Hematopoietic multipotent progenitor cell treated with erythropoietin and hydrocortisone succinate and interleukin-3 and kit ligand, for 17 days (in vitro differentiated cells): ENCODE measurements at regions not wholly inside any gene's neighbourhood (a gene's known extent, or its start where the extent isn't known, plus 50 kb on each side); places are given as distances from the start of the nearest gene placed in this dataset.

ENCODE experiments used
- DNase-seq: peaks from one replicate; pipeline ENCODE4 v3.0.0-alpha.2; 2015; ENCODE audit warnings: low spot score

DNA sequence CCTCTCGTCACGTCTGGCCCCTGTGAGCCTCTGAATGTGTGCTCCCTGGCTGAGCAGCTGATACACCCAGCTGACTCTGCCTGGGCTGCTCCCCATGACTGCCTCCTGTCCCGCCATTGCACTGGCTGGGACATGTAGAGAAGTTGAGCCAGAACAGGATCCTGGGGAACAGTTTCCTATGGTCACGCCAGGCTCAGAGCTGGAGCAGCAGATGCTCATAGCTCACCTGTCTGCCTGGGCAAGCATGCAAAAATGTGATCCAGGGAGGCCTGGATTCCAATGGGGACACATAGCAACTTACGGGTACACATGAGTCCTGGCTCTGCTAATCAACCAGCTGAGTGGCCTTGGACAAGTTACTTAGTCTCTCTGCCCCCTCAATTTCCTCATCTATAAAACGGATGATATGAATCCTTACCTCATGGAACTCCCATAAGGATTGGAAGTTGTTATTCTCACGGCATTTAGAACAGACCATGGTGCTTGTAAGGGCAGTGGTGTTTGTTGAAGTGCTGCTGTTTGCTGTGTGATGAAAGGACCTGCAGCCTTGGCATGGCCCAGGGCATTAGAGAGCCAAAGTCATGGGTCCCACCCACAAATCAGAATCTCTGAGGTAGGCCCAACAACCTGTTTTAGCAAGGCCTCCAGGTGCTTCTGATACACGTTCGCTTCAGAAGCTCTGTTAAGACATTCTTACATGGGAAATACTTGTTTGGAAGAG lies 150.3 kb upstream of the VANGL1 start:
- no peak for DNase-seq

GRCh38 chr1:115479055-115479482 lies 141.0 kb upstream of the NGF start:
- no peak for DNase-seq

GRCh38 chr1:115477071-115477470 lies 139.0 kb upstream of the NGF start:
- no peak for DNase-seq

DNA sequence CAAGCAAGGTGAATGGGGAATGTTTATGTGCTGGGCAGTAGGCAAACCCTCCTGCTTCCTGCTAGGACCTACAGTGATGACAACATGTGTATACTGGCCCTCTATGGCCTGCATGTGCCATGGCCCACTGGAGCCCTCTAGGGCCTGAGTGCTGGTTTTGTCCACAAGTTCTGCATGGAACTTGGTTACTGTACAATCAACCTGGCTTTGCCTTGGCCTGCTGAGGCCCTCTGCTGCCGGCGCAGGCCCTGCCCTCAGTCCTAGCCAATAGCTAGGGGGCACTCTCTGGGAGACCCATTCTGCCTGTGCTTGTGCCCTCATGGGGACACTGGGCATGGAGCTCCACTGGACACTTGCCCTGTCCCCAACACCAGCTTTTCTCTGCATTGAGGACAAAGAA lies 138.6 kb upstream of the NGF start:
- no peak for DNase-seq

DNA sequence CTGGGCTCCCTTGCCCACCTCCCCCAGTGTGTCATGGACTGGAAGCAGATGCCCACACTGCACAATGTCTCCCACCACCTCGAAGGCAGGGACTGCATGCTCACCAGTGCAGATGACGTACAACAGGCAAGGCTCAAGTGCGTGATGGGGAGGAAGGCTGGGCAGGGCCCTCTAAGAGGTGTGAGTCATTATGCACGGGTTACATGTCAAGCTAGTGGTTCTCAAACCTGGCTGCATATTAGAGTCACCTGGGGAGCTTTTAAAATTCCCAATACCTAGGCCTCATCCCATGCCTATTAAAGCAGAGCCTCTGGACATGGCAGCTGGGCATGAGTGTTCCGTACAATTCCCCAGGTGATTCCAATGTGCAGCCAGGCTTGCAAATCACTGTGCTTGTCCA lies 137.9 kb upstream of the NGF start:
- no peak for DNase-seq

DNA sequence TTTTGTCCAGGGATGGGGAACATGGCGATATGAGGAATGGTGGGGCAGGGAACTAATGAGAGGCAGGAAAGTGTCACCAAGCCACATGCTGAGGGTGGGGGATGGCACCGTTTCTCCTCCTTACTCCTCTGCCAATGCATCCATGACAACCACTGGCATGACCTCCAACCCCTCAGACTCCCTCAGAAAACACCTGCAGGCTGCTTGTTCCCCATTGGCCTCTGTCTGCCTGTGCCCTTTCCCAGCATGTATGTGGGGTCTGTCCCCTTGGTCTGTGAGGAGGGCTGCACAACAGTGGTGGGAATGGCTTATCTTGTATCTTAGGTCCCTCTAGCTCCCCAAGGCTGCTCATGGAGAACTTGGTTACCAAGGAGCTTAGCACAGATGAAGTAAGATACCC lies 137.2 kb upstream of the NGF start:
- DNase-seq: no peak

DNA sequence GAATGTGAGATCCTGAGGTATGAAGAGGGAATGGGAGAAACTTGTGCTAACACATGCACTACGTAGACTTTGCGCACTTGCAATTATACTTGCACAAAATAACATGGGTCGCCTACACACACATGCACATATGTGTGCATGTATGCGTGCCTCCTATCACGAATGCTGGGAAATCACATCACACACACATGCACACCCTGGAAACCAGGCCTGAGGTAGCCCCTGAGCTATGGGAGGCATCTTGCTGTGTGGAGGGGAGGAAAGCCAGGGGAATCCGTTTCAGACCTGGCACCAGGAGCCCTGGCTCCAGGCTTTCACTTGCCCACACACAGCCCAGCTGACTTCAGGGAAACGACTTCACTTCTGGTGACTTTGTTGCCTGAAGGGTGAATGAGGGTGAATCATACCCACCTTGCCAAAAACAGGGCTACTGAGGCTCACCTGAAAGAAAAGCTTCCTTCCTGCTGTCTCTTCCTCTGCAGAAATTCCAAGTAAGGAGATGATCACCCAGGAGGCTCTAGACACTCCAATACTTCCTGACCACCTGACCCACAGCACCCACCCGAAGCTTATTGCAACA lies 136.0 kb upstream of the NGF start:
- DNase-seq: no peak

GRCh38 chr1:115469703-115470476 lies 131.8 kb upstream of the NGF start:
- DNase-seq: peak; percentile 13

GRCh38 chr1:115467790-115468189 lies 129.7 kb upstream of the NGF start:
- no peak for DNase-seq

DNA sequence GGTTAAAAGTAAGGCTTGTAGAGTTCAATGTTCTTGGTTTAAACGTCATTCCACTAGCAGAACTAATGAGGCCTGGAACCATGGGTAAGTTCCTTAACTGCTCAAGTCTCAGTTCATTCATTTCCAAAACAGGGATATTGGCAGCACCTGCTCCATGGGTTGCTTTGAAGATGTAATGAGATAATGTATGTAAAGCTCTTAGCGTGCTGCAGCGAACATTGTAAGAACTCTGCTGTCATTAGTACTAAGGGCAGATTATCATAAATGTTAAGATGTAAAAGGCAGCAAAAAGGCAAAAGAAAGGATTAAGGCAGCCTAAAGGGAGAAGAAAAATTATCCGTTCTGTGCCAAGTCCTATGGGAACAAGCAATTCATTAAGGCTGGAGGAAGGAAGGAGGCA lies 129.1 kb upstream of the NGF start:
- no peak for DNase-seq

DNA sequence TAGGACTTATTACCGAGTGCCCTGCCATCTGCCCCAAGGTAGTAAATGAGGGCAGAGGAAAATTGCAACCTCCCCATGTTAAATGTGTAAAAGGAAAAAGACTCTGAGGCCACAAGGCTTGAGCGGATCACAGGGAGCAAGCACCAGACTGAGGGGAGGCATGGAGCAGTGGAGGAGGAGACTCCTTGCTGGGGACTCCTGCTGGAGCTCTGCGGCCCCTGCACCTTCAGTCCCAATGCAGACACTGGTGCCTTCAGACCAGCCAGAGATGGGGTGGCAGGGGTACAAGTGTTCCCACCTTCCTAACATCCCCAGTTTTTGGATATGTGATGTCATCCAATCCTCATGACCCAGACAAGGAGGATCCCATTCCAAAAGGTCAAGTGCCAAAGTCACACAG lies 128.4 kb upstream of the NGF start:
- DNase-seq: no peak

- no peak for DNase-seq
These were observed 127.8 kb upstream of the NGF start for GRCh38 chr1:115465802-115466363.

- no peak for DNase-seq
These were observed 125.3 kb upstream of the NGF start for GRCh38 chr1:115463347-115463746.

DNA sequence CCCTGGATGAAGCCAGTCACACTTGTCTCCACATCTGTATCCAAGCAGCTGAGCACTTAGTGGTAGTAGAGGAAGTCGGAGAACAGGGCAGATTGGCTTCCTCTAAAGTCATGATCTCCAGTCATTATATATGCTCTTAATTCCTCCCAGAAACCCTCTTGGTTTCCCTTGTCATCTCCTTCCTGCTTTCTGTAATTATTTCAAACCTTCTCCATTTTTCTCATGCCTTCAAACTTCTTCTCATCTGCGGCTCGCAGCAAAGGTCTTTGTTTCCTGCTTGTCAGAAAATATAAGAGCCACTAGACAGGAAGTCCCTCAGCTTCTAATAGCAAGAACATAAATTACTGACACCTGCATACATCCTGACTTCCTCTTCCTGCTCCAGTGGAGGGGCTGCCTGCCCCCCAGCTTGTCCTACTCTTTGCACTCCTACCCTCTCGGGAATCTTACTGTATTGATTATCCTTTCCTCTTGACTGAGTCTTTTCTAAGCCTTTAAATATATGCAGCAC lies 124.6 kb upstream of the NGF start:
- no peak for DNase-seq

DNA sequence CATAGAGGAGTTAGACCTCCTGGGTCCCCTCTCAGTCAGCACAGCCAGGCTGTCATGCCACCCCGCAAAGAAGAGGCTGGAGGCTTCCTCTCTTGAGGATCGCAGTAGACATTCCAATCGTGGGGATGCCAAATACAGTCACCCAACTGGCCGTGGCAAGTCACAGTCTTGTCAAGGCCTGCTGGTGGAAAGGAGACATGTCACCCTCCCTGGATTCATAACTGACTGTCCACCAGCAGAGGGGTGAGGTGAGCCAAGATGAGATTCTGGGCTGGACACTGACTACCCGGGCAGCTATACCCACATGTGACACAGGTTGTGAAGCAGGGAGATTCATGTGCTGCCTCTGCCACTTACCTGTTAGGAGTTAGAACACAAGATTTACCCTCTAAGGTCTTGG lies 123.5 kb upstream of the NGF start:
- DNase-seq: no peak

DNA sequence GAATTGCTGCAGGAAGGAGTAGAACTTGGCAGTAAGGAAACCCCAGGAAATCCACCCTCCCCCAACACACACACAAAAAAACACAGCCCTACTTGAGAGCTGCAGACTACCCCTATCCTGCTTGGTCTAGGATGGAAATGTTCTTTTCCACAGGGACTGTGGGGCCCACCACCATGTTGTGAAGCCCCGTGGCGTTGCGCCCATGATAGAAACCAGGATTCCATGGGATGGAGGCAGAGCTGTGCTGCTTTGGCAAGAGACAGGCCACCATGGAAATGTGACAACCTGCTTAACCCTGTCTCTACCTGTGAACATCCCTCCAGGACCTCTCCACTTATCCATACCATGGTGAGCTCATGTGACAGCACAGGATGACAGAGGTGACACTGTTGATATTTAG lies 121.1 kb upstream of the NGF start:
- DNase-seq: no peak

DNA sequence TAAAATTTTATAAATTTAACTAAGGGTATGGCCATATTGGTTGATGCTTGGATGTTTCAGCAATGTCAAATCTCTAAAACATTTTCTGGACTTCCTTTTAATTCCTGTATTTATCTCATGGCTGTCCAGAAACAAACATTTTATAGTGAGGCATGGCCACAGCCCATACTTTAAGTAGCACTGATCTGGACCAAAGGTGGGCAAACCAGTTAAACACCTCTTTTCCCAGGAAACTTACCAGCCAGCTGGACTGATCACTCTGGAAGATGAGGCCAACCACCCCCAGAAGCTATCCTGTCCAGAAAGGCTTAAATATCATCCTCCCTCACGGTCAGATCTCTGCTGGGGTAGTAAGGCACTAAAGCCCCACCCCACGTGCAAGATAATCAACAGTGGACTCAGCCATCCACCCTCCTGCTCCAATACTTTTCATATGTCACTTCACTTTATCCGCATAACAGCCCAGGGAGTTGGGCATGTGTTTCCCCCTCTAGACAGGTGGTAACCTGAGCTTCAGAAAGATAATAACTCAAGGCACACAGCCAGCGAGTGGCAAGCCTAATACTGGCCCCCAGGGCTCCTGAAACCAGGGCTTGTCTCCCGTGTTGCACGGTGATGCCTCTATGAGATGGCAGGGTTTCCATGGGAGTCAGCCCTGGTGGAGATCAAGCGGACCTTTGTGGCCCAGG lies 120.5 kb upstream of the NGF start:
- no peak for DNase-seq

DNA sequence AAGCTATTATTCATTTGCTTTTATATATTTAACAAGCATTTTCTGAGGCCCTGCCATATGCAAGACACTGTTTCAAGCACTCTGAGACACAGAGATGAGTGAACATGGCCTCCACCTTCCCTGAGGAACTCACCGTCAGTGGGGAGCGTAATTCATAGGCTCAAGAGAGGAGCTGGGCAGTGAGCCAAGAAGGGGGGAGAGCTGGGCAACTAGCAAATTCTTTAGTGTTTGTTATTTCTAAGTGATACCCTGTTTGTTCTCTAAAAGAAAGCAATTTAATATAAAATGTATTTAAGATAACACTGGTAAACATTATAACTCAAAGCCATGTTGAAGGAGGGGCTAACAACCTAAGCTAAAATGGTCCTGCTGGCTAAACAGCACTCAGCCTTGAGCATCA lies 119.2 kb upstream of the NGF start:
- DNase-seq: no peak

DNA sequence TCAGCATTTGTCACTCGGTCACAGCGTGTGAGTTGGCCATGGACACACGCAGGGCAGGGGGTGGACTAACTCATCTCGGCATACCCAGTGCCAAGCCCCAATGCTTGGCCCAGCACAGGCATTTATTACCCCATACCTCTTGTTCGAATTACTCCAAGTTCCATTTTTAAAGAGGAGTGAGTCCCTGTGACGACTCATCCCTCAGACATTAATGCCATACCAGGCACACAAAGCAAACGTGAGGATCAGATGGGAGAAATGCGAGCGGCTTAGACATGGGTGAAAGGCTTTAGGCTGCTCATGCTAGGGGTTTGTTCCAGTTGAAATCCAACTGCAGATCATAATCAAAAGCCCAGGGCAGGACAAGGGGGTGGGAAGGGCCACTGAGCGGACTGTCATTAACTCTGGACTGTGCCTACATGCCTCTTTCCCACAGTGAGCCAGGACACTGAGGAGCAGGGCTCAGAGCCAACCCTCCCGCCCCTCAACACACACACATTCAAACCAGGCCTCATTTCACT lies 118.5 kb upstream of the NGF start:
- DNase-seq: no peak

- DNase-seq: no peak
These were observed 116.9 kb upstream of the NGF start for GRCh38 chr1:115454837-115455511.

- DNase-seq: no peak
These were observed 115.6 kb upstream of the NGF start for GRCh38 chr1:115453666-115454065.
